Activated CD4-positive, alpha-beta T cell treated with anti-CD3 and anti-CD28 coated beads, Interleukin-2, Interleukin-6, amounts not matched to agents 100 ng/mL and 50 ng/mL, durations not matched to agents 16 hours and 8 hours (primary cell): ENCODE measurements at regions not wholly inside any gene's neighbourhood (a gene's known extent, or its start where the extent isn't known, plus 50 kb on each side); places are given as distances from the start of the nearest gene placed in this dataset.
A peak's percentile ranks its signal among the peaks of the same experiment; 100 is the strongest.

Experiments used
- DNase-seq: peaks from one replicate; pipeline ENCODE4 v3.0.0-alpha.2; 2020

DNA sequence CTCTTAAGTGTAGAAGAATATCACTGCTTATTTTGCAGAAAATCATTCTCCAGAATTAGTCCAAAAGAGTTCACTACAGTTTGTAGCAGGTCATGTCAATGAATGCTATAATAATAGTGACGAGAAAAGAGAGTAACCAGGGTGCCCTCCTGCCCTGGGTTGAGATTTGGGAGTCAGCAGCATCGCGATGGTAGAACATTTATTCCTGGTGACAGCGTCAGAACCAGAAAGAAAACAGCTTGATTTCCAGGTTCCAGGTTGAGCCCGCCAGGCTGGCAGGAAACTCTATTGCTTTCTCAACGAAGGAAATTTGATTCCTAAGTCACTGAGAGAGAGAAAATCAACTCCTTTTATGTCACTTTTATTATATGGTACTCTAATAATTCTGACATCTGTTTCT lies 550.3 kb downstream of the QKI start:
- DNase-seq: no peak

DNA sequence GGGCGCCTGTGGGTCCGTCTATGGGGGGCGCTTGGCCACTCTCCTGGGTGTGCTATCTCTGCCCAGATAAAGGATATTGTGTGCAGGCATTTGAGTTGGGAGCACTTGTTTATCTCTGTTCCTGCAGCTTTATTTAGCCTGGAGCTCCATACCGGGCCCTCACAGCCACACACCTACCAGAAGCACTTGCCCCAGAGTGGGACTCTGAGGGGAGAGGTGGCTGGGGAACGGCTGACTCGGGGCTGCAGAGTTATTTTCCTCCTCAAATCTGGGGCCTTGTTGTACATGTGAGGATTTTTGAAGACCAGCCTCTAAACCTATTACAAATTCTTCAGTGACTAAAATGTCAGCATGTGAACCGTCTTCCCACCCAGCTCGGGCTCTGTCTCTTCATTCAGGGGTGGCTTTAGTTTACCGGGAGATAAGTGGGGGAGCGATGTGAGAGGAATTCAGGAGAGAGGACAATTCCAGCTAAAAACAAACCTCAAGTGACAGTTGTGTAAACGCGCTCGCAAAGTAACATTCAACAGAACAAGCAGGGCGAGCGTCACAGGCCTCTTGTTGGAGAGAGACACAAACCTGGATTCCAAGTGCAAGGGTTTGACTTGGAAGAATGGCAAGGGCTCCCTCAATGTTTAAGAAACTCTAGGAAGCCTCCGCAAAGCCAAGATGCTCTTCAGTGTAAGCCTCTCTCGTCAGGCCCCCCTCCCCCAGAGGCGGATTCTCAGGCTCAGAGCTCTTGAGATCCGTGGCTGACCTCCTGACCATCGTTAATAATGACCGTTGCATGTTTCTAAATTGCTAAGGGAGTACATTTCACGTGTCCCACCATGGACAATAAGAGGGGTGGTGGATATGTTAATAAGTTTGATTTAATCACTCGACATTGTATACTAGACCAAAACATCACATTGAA lies 548.9 kb downstream of the QKI start:
- DNase-seq: no peak

DNA sequence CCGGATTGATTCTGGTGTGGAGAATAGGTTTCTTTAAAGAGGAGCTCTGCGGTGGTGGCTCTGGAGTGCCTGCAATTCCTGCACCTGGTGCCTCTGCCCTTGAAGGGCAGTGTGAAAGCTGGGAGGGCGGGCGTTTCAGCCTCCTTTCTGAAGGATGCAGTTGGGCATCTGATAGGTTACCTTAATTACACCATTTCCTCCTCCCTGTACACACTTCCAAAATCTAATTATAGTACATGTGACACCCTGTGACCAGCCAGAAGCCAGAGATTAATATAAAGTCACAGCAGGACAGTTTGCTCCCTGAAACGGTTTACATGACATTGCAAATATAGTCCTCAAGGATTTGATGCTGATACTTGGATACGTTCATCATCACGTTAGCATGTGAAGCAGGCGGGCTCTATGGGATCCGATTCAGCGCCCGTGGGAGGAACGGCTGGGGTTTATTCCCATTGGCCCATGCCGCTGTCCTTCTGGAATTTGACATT lies 548.2 kb downstream of the QKI start:
- no peak for DNase-seq

DNA sequence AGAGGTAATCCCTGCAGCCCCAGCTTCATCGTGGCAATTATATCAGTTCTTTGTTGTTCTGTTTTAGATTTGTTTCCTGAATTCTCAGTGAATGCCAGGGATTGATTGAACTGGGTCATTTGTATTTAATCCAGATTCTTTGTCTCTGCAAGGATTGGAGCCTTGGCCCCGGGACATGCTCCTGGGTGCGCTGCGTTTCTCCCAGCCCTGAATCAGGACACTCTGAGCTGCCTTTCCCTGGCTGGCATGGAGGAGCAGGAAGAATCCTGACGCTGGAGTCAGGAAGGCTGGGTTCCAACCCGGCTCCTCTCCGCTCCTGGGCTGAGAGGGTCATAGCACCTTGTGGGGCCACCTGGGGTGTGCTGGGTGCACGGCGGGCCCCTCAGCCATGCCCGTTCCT lies 545.6 kb downstream of the QKI start:
- no peak for DNase-seq

DNA sequence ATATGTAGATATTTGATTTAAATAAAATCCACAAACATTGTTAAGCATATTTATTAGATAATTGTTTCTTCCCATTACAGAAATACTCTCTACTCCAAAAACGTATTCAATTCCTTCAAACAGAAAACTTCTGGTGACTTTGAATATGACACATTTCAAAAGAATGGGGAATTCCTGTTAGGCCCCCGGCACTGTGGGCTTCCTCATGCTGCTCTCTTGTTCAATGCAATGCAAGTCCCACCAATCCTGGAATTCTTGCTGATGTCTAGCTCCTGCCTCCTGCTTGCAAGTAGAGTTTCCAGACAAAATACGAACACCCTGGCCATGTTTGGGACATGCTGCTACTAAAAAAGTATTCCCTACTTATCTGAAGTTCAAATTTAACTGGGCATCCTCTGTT lies 544.1 kb downstream of the QKI start:
- DNase-seq: no peak

DNA sequence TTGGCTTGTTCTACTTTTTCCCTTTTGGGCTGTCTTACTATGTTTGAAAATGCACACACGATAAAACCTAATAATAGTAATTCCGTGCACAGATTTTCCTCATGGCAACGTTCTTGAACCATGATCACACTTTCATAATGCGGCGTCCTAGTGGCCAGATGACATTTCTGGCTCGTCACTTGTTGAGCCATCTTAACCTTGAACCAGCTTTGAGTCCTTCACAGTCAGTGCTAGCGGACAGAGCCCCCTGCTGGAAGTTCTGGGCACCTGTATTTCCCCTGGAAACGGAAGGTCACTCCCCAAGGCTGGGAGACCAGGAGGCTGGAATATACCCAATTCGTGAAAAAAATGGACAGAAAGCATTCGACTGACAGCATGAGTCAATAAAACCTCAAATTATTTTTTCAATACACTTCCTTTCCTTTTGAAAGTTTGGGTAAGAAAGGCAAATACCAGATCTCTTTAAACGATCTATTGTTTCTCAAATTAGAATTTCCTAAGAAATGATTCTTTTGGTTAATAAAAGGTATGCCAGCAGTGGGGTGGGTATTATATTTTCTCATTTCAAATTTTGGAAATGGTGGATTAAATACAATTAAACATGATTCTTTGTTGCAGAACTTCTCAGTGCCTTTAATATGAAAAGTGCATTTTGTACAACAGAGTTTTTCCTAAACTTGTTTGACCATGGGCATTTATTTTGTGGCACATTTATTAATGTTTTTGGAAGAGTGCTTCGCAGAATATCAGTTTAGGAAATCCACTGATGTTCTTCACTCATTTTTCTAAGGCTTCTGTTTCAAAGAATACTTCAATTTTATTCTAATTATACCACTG lies 542.3 kb downstream of the QKI start:
- DNase-seq: peak; percentile 73

DNA sequence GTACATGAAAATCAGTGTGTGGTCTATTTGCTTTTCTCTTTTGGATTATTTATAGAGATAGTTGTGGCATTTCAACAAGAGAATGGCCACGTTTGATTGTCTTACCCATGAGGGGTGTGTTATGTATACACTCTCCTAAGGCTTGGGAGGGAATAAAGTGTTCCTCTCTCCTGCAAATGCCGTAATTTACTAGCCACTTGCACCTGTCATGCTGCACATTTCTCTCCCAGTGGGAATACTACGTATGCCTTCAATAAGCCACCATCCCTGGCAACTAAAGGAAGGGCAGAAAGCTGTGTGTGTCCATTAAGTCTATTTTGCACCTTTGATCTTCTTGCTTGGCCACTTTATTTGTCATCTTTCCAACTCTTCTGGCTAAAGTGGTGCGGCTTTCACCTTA lies 541.2 kb downstream of the QKI start:
- DNase-seq: no peak

DNA sequence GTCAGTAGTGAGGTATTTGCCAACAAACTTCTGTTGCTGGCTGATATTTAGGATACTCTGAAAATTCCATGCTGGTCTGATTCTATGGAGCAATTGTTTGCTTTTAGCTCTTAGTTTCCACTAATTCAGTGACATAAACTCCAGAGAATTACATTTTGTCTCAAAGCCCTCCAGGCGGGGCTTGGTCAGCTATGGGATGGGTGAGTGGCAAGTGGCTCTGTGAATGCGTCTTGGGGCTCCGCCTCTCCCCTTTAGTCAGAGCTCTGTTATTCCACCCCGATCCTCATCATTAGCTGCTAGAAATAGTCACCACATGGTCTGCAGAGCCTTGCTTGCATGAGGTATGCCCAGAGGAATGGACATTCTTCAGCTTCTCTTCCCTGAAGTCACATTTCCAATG lies 540.6 kb downstream of the QKI start:
- DNase-seq: no peak

DNA sequence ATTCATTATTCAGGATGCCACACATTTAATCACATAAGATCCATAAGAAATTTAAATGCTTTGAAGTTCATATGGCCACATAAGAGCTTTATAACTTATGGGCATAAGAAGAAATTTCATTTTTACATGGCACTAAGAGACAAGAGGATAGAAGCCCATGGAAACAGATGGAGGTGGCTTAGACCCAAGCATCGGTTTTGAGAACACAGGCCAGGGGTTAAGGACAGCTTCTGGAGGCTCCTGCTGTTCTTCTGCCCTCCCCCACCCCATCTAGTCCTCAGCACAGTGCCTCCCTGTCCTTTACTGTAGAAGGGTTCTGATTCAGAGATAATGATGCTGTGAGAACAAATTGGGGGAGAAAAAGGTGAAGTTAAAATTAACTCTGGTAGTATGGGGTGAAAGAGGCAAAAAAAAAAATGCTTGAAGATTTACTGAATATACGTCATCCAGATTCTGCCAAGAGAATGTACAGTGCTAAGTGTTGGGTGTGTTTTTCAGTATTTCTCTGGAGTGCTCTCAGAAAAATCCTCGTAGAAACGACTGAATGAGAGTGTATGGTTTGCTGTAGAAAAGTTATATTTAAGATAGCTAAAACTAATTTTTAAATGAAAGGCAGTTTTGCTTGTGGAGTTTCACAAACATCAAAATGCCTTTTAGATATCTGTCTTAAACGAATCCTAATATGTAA lies 539.7 kb downstream of the QKI start:
- no peak for DNase-seq

DNA sequence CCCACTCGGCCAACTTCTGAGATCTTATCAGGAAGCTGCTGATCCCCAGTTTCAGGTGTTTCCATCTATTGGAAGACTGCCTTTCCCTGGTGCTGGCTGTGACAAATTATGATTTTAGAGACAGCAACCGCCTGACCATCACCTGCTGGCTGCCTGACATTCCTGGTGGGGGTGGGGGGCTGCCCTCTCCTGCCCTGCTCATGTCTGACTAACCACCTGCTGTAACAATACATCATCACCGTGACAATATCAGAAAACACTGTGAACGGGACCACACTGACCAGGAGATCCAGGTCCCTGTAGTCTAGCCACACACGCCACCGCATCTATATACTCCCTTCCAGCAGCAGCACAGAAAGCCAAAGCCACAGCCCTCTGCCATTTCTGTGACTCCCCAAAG lies 537.5 kb downstream of the QKI start:
- no peak for DNase-seq

DNA sequence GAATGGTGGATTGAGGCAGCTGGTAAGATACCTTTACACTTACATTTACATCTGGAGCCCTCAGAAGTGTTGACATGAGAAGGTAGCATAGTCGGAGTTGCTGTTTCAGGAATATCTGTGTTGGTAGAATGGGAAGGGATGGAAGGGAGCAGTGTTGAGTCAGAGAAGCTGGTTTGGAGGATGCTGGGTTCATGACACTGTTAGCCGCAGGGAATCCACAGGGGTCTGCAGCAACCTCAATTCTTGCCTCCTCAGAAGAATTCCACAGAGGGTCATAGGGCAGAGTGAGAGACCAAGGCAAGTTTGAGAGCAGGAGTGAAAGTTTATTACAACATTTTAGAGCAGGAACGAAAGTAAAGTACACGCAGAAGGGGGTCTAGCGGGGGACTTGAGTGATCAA lies 536.8 kb downstream of the QKI start:
- no peak for DNase-seq

DNA sequence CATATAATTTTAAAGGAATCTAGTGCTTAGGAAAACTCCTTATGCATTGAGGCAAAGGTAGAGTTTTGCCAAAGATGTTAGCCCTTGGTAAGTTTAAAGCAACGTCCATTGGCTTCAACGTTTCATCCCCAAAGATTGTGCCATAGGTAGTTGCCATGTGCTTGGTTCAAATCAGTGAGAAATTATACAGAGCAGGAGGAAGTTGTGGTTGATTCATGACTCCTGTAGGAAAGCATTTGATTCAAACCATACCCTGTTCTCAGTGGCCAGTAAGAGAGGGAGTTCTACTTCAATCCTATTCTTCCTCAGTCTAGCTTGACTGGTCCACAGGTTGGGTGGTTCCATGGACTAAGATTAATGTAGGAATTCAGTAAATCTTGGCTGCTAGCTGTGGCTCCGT lies 535.6 kb downstream of the QKI start:
- no peak for DNase-seq

DNA sequence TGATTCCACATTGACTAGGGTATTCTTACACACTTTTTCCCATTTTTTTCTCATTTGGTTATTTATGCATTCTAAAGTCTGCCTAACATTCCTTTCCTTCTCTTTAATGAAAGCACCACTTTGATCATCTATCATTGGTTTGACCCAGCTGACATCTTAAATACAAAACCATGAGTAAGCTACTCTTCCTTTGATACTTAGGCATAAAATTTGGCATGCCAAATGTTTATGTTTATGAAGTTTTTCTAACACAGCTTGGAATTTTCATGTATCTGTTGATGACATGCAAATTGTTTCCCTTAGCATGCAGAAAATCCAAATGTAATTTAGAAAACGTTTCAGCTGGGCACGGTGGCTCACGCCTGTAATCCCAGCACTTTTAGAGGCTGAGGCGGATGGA lies 534.9 kb downstream of the QKI start:
- DNase-seq: no peak

DNA sequence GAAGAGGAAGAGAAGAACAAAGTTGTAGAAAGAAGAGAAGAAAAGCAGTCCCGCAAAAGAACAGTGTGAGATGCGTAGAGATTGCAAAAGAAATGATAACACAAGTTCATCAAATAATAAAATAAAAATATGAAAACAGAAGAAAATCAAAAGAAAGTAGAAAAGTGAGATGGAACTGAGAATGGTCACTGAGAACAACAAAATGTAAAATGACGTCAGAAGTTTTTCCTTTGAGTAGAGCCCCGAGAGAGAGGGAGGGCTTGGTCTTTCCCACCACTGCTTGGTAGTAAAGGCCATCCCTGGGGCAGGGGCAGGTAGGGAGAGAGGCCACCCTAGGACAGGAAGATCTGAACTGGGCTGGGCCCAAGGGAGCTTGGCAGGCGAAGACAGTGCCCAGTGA lies 533.7 kb downstream of the QKI start:
- DNase-seq: no peak

DNA sequence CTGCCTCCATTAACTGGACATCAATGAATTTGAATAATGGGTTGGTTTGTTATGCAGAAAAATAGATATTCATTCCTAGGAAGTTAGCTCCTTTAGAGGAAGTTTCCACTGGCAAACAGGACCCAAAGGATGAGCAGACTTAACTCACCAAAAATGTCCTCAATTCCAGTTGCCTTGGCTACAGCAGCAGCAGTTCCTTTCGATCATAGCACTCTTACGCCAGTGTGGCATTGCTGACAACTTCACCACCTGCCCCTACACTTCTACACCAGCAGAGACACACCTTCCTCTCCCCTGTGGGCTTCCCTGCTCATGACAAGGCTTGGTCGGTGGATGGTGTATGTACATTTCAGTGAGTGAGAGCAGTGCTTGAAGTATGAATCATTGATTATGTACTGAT lies 532.8 kb downstream of the QKI start:
- DNase-seq: no peak

DNA sequence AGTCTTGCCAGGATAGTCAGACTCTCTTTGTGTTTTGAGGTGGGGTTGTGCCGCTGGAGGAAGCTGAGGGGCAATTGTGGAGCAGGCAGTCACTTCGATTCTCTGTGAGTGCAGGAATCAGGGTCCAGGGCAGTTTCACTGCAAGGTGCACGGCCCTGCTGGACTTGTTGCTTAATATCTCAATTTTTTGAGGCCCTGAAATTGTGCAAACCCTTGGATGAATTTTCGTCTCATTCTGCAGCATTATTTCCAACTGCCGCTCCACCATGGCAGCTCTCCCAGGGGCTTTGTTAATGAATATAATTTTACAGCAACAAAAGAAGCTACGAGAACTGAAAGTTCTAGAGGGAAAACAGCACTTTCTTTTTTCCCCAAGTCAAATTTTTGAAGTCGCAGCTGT lies 531.9 kb downstream of the QKI start:
- DNase-seq: no peak

DNA sequence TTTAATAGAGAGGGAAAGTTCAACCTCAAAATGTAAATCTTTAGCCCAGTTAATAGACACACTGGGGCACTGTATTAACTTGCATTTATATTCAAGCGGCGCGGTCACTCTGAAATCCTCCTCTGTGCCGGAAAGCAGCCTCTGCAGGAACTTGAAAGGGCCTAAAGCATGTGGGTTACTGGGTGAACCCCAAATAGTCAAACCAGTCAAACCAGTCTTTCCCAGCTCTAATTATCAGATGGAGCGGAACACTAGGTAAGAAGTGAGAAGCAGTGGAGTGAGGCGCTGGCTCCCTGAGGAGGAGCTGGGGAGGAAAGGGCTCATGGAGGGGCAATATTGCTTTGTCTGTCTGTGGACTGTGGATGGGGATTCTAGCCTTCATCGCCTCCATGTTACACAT lies 531.3 kb downstream of the QKI start:
- DNase-seq: no peak

DNA sequence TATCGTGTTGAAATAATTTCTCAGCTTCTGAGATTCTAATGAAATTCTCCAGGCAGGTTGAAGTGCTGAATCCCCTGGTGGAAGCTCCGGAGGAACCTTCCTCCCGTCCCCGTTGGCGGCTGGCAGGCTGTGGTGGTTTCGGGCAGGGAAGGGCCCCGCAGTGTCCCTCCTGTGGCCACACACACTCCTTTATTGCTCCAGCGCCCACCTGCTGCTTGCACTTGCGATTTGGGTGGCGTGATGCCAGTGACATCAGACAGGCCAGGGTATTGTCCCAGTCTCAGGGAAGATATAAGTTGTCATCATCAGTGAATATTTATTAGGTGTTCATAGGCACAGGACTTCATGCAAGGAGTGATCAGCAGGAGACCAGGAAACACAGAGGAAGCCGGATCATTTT lies 530.4 kb downstream of the QKI start:
- DNase-seq: no peak

DNA sequence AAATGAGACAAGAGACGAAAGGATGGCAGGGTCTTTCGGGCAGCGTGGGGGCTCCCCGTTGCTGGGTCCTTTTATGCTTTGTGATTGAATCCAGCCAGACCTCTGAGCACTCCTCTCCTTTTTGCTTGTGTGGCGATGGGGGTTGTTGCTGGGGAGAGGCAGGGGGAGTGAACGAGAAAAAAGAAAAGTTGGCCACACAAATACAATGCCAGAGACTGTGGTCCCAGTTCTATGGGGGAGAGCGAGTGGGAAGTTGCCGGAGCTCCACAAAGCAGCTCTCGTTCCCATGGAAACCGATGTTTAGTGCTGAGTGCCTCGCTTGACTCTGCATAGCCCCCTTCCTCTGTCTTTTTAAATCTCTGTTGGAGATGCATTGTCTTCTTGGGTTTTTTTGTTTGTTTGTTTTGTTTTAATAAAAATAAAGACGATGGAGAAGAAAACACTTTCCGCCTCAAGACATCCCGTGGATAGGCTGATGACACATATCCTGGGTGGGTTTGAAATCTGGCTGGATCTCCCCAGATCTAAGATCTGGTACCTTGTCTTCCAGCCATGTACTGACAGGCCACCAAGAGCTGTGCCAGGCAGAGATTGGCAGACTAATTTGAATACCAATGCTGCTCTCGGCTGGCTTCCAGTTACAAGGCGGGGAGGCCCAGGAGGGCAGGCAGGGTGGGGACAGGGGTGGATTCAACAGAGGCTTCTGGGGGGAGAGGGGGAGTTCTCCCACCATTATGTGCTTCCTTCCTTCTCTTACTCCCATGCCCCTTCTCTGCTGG lies 529.3 kb downstream of the QKI start:
- DNase-seq: no peak

DNA sequence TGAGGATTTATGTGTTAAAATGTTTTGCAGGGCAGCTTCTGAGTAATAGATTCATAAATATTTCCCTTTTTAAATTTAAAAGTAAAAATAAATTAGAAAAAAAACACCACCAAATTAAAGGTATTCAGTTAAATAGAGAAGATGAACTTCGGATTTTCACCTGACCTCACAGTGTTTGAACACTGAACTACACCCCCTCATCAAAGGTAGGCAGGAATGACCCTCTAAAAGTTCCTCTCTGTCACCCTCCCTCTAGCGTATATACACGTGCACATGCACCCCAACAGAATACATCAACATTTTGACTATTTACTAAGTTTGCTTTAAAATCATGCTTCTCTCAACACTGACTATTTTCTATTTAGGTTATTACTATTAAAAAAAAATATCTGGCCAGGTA lies 528.3 kb downstream of the QKI start:
- no peak for DNase-seq

DNA sequence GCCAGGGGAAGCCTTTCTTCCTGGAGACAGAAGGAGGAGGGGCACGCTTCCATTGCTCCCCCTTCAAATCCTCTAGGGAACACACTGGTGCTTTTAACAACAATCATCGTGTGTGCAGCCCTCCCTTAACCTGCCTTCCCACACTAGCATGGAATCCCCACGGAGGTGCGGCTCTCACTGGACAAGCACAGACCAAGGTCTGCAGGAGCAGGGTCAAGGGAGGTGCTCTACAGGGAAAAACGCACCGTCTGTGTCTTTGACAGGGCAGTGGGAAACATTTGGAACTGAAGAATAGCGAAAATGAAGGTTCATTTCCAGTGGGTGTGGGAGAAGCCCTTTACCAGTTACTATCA lies 527.1 kb downstream of the QKI start:
- no peak for DNase-seq

DNA sequence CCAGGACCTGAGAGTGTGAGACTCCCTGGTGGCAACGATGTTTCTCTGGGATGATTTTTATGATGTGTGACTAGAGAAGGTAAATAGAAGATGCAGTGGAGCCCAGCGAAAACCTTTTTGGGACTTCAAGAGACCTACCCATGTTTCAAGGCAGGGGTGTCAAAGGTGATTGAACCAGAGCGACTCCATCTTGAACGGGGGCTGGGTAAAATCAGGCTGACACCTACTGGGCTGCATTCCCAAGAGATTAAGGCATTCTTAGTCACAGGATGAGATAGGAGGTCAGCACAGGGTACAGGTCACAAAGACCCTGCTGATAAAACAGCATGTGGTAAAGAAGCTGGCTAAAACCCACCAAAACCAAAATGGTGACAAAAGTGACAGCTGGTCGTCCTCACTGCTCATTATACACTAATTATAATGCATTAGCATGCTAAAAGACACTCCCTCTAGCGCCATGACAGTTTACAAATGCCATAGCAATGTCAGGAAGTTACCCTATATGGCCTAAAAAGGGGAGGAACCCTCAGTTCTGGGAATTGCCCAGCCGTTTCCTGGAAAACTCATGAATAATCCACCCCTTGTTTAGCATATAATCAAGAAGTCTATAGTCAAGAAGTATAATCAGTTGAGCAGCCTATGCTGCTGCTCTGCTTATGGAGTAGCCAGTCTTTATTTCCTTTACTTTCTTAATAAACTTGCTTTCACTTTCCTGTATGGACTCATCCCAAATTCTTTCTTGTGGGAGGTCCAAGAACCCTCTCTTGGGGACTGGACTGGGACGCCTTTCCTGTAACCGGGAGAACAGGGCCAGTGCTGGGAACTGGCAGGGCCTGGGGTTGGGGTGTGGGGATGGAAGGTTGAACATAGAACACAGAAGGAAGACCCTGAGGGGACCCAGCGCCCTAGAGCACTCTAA lies 526.4 kb downstream of the QKI start:
- DNase-seq: no peak
